ENCODE measurements at regions not wholly inside any gene's neighbourhood (a gene's known extent, or its start where the extent isn't known, plus 50 kb on each side); places are given as distances from the start of the nearest gene placed in this dataset.

DNA sequence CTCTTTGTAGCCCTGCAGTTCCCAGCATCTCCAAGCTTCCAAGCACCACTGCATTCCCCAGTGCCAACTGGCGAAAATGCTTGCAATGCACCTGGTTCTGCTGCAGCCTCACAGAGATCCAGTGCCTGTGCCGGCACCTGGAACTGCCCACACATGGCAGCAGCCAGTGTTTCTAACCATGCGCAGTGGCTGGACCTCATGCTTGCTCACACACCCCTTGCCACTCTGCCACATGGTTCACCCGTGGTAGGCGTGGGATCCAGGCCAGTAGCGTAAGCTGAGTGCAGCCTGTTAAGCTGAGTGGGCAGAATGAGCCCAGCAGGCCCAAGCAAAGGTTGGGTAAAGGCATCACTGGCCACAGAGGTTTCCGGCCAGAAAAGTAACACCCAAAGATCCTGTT, 214.1 kb upstream of the VLDLR start:
- H3K9me3 ChIP-seq (ENCODE audit: severe bottlenecking): no peaks in the 10 kb centered on the region
- H3K36me3 ChIP-seq: no peaks in the 10 kb centered on the region
- no peaks in the 10 kb centered on the region for H3K27me3 ChIP-seq (ENCODE audit: insufficient read depth, low read depth, severe bottlenecking)
- H3K27ac ChIP-seq: no peak overlapping the region
- no peak for TF ChIP-seq CTCF (IDR thresholded peaks at IDR 0.05; ENCODE audit: low read depth, low read length)
- DNase-seq: no peak
- H3K4me3 ChIP-seq (ENCODE audit: low read depth, low read length): no peak overlapping the region

- no peaks in the 10 kb centered on the region for H3K36me3 ChIP-seq
- DNase-seq: no peak
- no peaks in the 10 kb centered on the region for H3K27me3 ChIP-seq (ENCODE audit: insufficient read depth, low read depth, severe bottlenecking)
- no peak overlapping the region for H3K27ac ChIP-seq
- H3K4me3 ChIP-seq (ENCODE audit: low read depth, low read length): no peak overlapping the region
- no peaks in the 10 kb centered on the region for H3K9me3 ChIP-seq (ENCODE audit: severe bottlenecking)
- no peak for TF ChIP-seq CTCF (IDR thresholded peaks at IDR 0.05; ENCODE audit: low read depth, low read length)
Observed at GRCh38 chr9:2411459-2412215, 209.9 kb upstream of the VLDLR start.

DNA sequence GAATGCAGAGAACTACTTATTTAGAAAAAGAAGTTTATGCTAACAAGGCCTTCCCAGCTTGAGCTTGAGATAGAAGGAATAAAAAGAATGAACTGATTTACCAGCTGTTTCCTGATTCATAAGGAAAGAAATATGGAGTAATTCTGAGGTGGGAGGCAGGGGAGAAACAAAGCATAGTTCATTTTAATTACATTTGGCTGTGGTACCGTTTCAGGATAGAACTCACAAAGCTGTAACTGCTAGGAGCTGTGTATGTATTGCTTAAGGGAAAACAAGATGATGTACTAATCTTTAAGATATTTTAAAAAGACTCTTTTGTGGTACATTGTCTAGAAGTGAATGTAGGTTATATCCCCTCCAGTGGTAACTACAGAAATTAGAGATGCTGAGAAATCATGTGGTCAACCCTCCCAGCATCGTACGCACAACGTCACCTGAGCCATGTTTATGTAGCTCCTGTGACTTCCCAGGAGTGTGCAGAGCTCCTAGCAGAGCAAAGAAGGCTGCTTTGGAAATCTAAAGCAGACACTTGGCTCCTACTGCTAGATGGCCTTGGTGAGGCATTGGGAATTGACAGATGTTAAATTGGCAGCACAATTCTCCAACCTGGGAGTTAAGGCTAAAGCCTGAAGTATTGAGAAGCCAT, 208.3 kb upstream of the VLDLR start:
- Histone ChIP-seq H3K9me3 (ENCODE audit: severe bottlenecking) (no peaks in the 10 kb centered on the region), H3K27ac (no peak overlapping the region), H3K4me3 (ENCODE audit: low read depth, low read length) (no peak overlapping the region), H3K36me3 (no peaks in the 10 kb centered on the region), H3K27me3 (ENCODE audit: insufficient read depth, low read depth, severe bottlenecking) (no peaks in the 10 kb centered on the region)
- no peak for DNase-seq
- no peak for TF ChIP-seq CTCF (IDR thresholded peaks at IDR 0.05; ENCODE audit: low read depth, low read length)

- no peaks in the 10 kb centered on the region for H3K36me3 ChIP-seq
- TF ChIP-seq CTCF (IDR thresholded peaks at IDR 0.05; ENCODE audit: low read depth, low read length): no peak
- no peak overlapping the region for H3K27ac ChIP-seq
Observed at GRCh38 chr9:2414465-2414864, 207.1 kb upstream of the VLDLR start.

DNA sequence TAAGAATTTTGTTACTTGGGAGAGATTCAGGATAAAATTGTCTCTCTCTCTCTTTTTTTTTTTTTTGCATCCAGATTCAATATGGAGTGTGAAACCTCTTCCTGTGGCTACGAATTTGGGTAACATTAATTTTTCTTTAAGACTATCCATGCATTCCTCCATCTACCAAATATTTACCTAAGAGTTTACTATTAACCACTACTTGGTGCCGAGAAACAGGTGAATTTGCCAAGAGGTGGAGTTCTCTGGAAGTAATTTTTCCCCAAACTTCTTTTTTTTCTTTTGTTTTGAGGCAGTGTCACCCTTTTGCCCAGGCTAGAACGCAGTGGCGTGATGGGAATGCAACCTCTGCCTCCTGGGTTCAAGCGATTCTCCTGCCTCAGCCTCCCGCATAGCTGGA, 206.3 kb upstream of the VLDLR start:
- no peak for TF ChIP-seq CTCF (IDR thresholded peaks at IDR 0.05; ENCODE audit: low read depth, low read length)
- no peaks in the 10 kb centered on the region for H3K27me3 ChIP-seq (ENCODE audit: insufficient read depth, low read depth, severe bottlenecking)
- no peak overlapping the region for H3K27ac ChIP-seq
- no peak for DNase-seq
- H3K36me3 ChIP-seq: no peaks in the 10 kb centered on the region
- no peak overlapping the region for H3K4me3 ChIP-seq (ENCODE audit: low read depth, low read length)
- H3K9me3 ChIP-seq (ENCODE audit: severe bottlenecking): no peaks in the 10 kb centered on the region

More at GRCh38 chr9:2414465-2414864, 207.1 kb upstream of the VLDLR start:
- DNase-seq: no peak
- no peaks in the 10 kb centered on the region for H3K9me3 ChIP-seq (ENCODE audit: severe bottlenecking)
- no peak overlapping the region for H3K4me3 ChIP-seq (ENCODE audit: low read depth, low read length)
- no peaks in the 10 kb centered on the region for H3K27me3 ChIP-seq (ENCODE audit: insufficient read depth, low read depth, severe bottlenecking)
